Activated T-cell treated with anti-CD3 and anti-CD28 coated beads for 24 hours (primary cell): ENCODE measurements at regions not wholly inside any gene's neighbourhood (a gene's known extent, or its start where the extent isn't known, plus 50 kb on each side); places are given as distances from the start of the nearest gene placed in this dataset.
"Not testable (repeated sequence)": the region's sequence is repeated elsewhere in the genome, so short reads cannot be mapped to it uniquely, and the experiment has no call there.

ENCODE experiments used
- DNase-seq: peaks from one replicate; pipeline ENCODE4 v3.0.0-alpha.2; 2020; ENCODE audit warnings: low read depth

- DNase-seq, result no peak
These were observed 866.2 kb downstream of the TBC1D22A start for GRCh38 chr22:47628477-47629272.

- DNase-seq, result no peak
These were observed 865.3 kb downstream of the TBC1D22A start for GRCh38 chr22:47627556-47628253.

- no peak for DNase-seq
These were observed 864.3 kb downstream of the TBC1D22A start for GRCh38 chr22:47626428-47627390.

GRCh38 chr22:47625531-47626427, 863.3 kb downstream of the TBC1D22A start:
- no peak for DNase-seq

- no peak for DNase-seq
These were observed 862.5 kb downstream of the TBC1D22A start for GRCh38 chr22:47625013-47625385.

GRCh38 chr22:47624252-47625012, 862.0 kb downstream of the TBC1D22A start:
- no peak for DNase-seq

- DNase-seq, result no peak
These were observed 861.3 kb downstream of the TBC1D22A start for GRCh38 chr22:47623763-47624148.

GRCh38 chr22:47623066-47623762, 860.8 kb downstream of the TBC1D22A start:
- DNase-seq, result no peak

GRCh38 chr22:47622541-47622940, 860.1 kb downstream of the TBC1D22A start:
- no peak for DNase-seq

GRCh38 chr22:47621253-47621652, 858.8 kb downstream of the TBC1D22A start:
- no peak for DNase-seq

- DNase-seq, result no peak
These were observed 857.9 kb downstream of the TBC1D22A start for GRCh38 chr22:47620391-47620790.

GRCh38 chr22:47619631-47620030, 857.2 kb downstream of the TBC1D22A start:
- no peak for DNase-seq

GRCh38 chr22:47618180-47619010, 855.9 kb downstream of the TBC1D22A start:
- no peak for DNase-seq

GRCh38 chr22:47617186-47617585, 854.7 kb downstream of the TBC1D22A start:
- no peak for DNase-seq

- DNase-seq, result no peak
These were observed 854.1 kb downstream of the TBC1D22A start for GRCh38 chr22:47616396-47617020.

- no peak for DNase-seq
These were observed 852.6 kb downstream of the TBC1D22A start for GRCh38 chr22:47615051-47615450.

GRCh38 chr22:47613606-47614350, 851.3 kb downstream of the TBC1D22A start:
- no peak for DNase-seq

GRCh38 chr22:47613181-47613580, 850.7 kb downstream of the TBC1D22A start:
- not testable (repeated sequence) for DNase-seq
